ENCODE measurements at regions not wholly inside any gene's neighbourhood (a gene's known extent, or its start where the extent isn't known, plus 50 kb on each side); places are given as distances from the start of the nearest gene placed in this dataset.
"Not testable (repeated sequence)": the region's sequence is repeated elsewhere in the genome, so short reads cannot be mapped to it uniquely, and the experiment has no call there.

- not testable (repeated sequence) for TF ChIP-seq CTCF (conservative IDR thresholded peaks at IDR 0.05; ENCODE audit: low read length); EZH2phosphoT487 (IDR thresholded peaks at IDR 0.05; ENCODE audit: borderline replicate concordance, low read depth, low read length)
These were observed 170.0 kb upstream of the NBPF19 start for GRCh38 chr1:149304796-149305195.
